Ecto neural progenitor cell (in vitro differentiated cells): ENCODE measurements at regions not wholly inside any gene's neighbourhood (a gene's known extent, or its start where the extent isn't known, plus 50 kb on each side); places are given as distances from the start of the nearest gene placed in this dataset.

ENCODE experiments used
- DNase-seq: peaks from one replicate; pipeline ENCODE4 v3.0.0-alpha.2; 2018; ENCODE audit warnings: low spot score

- DNase-seq: no peak
Measured at GRCh38 chr2:204012072-204012653, 75.6 kb downstream of the ICOS start.

- no peak for DNase-seq
Measured at GRCh38 chr2:204015118-204015843, 78.7 kb downstream of the ICOS start.

GRCh38 chr2:204018717-204019116 lies 82.2 kb downstream of the ICOS start:
- DNase-seq: no peak

- no peak for DNase-seq
Measured at GRCh38 chr2:204019572-204020501, 83.3 kb downstream of the ICOS start.

GRCh38 chr2:204021290-204022081 lies 84.9 kb downstream of the ICOS start:
- DNase-seq: no peak

- no peak for DNase-seq
Measured at GRCh38 chr2:204022550-204022949, 86.0 kb downstream of the ICOS start.

- no peak for DNase-seq
Measured at GRCh38 chr2:204023088-204023487, 86.5 kb downstream of the ICOS start.

- no peak for DNase-seq
Measured at GRCh38 chr2:204024503-204024902, 87.9 kb downstream of the ICOS start.

- no peak for DNase-seq
Measured at GRCh38 chr2:204024906-204025475, 88.4 kb downstream of the ICOS start.

GRCh38 chr2:204026294-204026693 lies 89.7 kb downstream of the ICOS start:
- no peak for DNase-seq

GRCh38 chr2:204027091-204027490 lies 90.5 kb downstream of the ICOS start:
- DNase-seq: no peak

GRCh38 chr2:204030322-204030721 lies 93.8 kb downstream of the ICOS start:
- no peak for DNase-seq

- DNase-seq: no peak
Measured at GRCh38 chr2:204031056-204031455, 94.5 kb downstream of the ICOS start.

- no peak for DNase-seq
Measured at GRCh38 chr2:204032301-204032700, 95.7 kb downstream of the ICOS start.

- DNase-seq: no peak
Measured at GRCh38 chr2:204033611-204034495, 97.3 kb downstream of the ICOS start.

- no peak for DNase-seq
Measured at GRCh38 chr2:204036706-204037105, 100.1 kb downstream of the ICOS start.

GRCh38 chr2:204037286-204037685 lies 100.7 kb downstream of the ICOS start:
- DNase-seq: no peak

GRCh38 chr2:204039298-204039838 lies 102.8 kb downstream of the ICOS start:
- DNase-seq: no peak

- DNase-seq: no peak
Measured at GRCh38 chr2:204040016-204040415, 103.5 kb downstream of the ICOS start.

- no peak for DNase-seq
Measured at GRCh38 chr2:204042401-204042800, 105.8 kb downstream of the ICOS start.
